Liver (tissue), 8 donors: ENCODE measurements at regions not wholly inside any gene's neighbourhood (a gene's known extent, or its start where the extent isn't known, plus 50 kb on each side); places are given as distances from the start of the nearest gene placed in this dataset.
"Not testable (repeated sequence)": the region's sequence is repeated elsewhere in the genome, so short reads cannot be mapped to it uniquely, and the experiment has no call there.

ENCODE experiments used
- DNase-seq: peaks from one replicate; pipeline ENCODE4 v3.0.0-alpha.2; 2017; ENCODE audit warnings: low spot score
- H3K27ac ChIP-seq, 2 donors: one replicate each; pipeline ENCODE4 v1.7.0; 2013; ENCODE audit warnings: inconsistent platforms in 2 of 2, low read length in 2 of 2, control low read depth in 1 of 2, low read depth in 1 of 2, mild to moderate bottlenecking in 1 of 2
- H3K27me3 ChIP-seq, 4 donors: one replicate each; pipeline versions ENCODE4 v1.6.1 to v1.7.0; 2013; ENCODE audit warnings: low read length in 3 of 4, inconsistent platforms in 1 of 4, mild to moderate bottlenecking in 1 of 4, moderate library complexity in 1 of 4; ENCODE audit not compliant: control insufficient read depth in 4 of 4, insufficient read depth in 4 of 4
- H3K36me3 ChIP-seq, 4 donors: one replicate each; pipeline versions ENCODE4 v1.6.1 to v1.7.0; 2013; ENCODE audit warnings: low read length in 3 of 4, mild to moderate bottlenecking in 3 of 4, low read depth in 1 of 4, moderate library complexity in 1 of 4; ENCODE audit not compliant: control insufficient read depth in 4 of 4, insufficient read depth in 3 of 4
- H3K4me1 ChIP-seq, 4 donors: one replicate each; pipeline versions ENCODE4 v1.6.1 to v1.7.0; 2013; ENCODE audit warnings: low read length in 3 of 4, mild to moderate bottlenecking in 3 of 4, moderate library complexity in 1 of 4; ENCODE audit not compliant: control insufficient read depth in 4 of 4, insufficient read depth in 4 of 4
- H3K4me3 ChIP-seq, 3 donors: one replicate each; pipeline versions ENCODE4 v1.6.1 to v1.7.0; 2013; ENCODE audit warnings: low read length in 3 of 3, control low read depth in 1 of 3, low read depth in 1 of 3, mild to moderate bottlenecking in 1 of 3
- H3K9ac ChIP-seq, 2 donors: one replicate each; pipeline ENCODE4 v1.7.0; 2013; ENCODE audit warnings: low read length in 2 of 2, mild to moderate bottlenecking in 2 of 2, moderate library complexity in 2 of 2, control low read depth in 1 of 2, low read depth in 1 of 2
- H3K9me3 ChIP-seq, 4 donors: one replicate each; pipeline versions ENCODE4 v1.6.1 to v1.7.0; 2013; ENCODE audit warnings: low read length in 3 of 4; ENCODE audit not compliant: control insufficient read depth in 4 of 4
- ATF3 ChIP-seq: IDR thresholded peaks from 2 replicates; pipeline ENCODE4 v1.6.1; 2016; ENCODE audit warnings: antibody characterized with exemption
- CTCF ChIP-seq: fragments of 150-350 bp; IDR thresholded peaks from 2 replicates; pipeline ENCODE4 v1.5.1; 2017; ENCODE audit warnings: improper control_type of control experiment, low read depth, low read length; ENCODE audit not compliant: missing input control
- EGR1 ChIP-seq, 2 donors: IDR thresholded peaks; 2 replicates each; pipeline ENCODE4 v1.6.1; 2016 to 2018; ENCODE audit warnings: antibody characterized with exemption in 2 of 2, low read depth in 2 of 2
- FOXA1 ChIP-seq: IDR thresholded peaks from 2 replicates; pipeline ENCODE4 v1.6.1; 2016; ENCODE audit warnings: antibody characterized with exemption
- FOXA2 ChIP-seq: IDR thresholded peaks from 2 replicates; pipeline ENCODE4 v1.6.1; 2016; ENCODE audit warnings: antibody characterized with exemption
- GABPA ChIP-seq, 2 donors: IDR thresholded peaks in 1 of 2; conservative IDR thresholded peaks in 1 of 2; 2 replicates each; pipeline ENCODE4 v1.6.1; 2016; ENCODE audit warnings: antibody characterized with exemption in 2 of 2, mild to moderate bottlenecking in 1 of 2, moderate library complexity in 1 of 2
- HNF4A ChIP-seq, 2 donors: conservative IDR thresholded peaks; 2 replicates each; pipeline ENCODE4 v1.6.1; 2016; ENCODE audit warnings: antibody characterized with exemption in 2 of 2, mild to moderate bottlenecking in 2 of 2
- HNF4G ChIP-seq: IDR thresholded peaks from 2 replicates; pipeline ENCODE4 v1.6.1; 2016; ENCODE audit warnings: antibody characterized with exemption
- JUND ChIP-seq, 2 donors: IDR thresholded peaks; 2 replicates each; pipeline ENCODE4 v1.6.1; 2016; ENCODE audit warnings: antibody characterized with exemption in 2 of 2
- MAX ChIP-seq: IDR thresholded peaks from 2 replicates; pipeline ENCODE4 v1.6.1; 2016; ENCODE audit warnings: antibody characterized with exemption
- NR2F2 ChIP-seq: IDR thresholded peaks from 2 replicates; pipeline ENCODE4 v1.6.1; 2016; ENCODE audit warnings: antibody characterized with exemption
- RAD21 ChIP-seq, 2 donors: IDR thresholded peaks; 2 replicates each; pipeline ENCODE4 v1.6.1; 2016; ENCODE audit warnings: antibody characterized with exemption in 2 of 2, mild to moderate bottlenecking in 2 of 2
- REST ChIP-seq: IDR thresholded peaks from 2 replicates; pipeline ENCODE4 v1.6.1; 2016; ENCODE audit warnings: antibody characterized with exemption, mild to moderate bottlenecking
- RXRA ChIP-seq, 2 donors: IDR thresholded peaks; 2 replicates each; pipeline ENCODE4 v1.6.1; 2017 to 2018; ENCODE audit warnings: antibody characterized with exemption in 2 of 2, mild to moderate bottlenecking in 1 of 2
- SP1 ChIP-seq: IDR thresholded peaks from 2 replicates; pipeline ENCODE4 v1.6.1; 2018; ENCODE audit warnings: antibody characterized with exemption, mild to moderate bottlenecking
- TAF1 ChIP-seq: conservative IDR thresholded peaks from 2 replicates; pipeline ENCODE4 v1.6.1; 2016; ENCODE audit warnings: antibody characterized with exemption, mild to moderate bottlenecking
- YY1 ChIP-seq: IDR thresholded peaks from 2 replicates; pipeline ENCODE4 v1.6.1; 2016; ENCODE audit warnings: antibody characterized with exemption, mild to moderate bottlenecking
- ZBTB33 ChIP-seq: IDR thresholded peaks from 2 replicates; pipeline ENCODE4 v1.6.1; 2016; ENCODE audit warnings: antibody characterized with exemption
- WGBS: extraction: QIAGEN DNeasy Blood & Tissue Kit; methylation state at CpG from one replicate; pipeline ENCODE4 v1.1.7; 2013; 5-methylcytosine and 5-hydroxymethylcytosine counted together
- donor health status: healthy.
- donor health status: healthy.
- donor health status: healthy.
- donor health status: healthy.
- donor health status: healthy.

GRCh38 chr6:15816661-15817060 lies 153.8 kb upstream of the DTNBP1 start:
- 86% methylated on average over 2 of the region's 2 CpGs for WGBS
- Histone ChIP-seq H3K27me3 (no peaks in the 10 kb centered on the region), H3K27ac (no peak overlapping the region), H3K9ac (no peak overlapping the region), H3K4me3 (no peak overlapping the region), H3K9me3 (no peaks in the 10 kb centered on the region), H3K36me3 (no peaks in the 10 kb centered on the region), H3K4me1 (no peaks in the 10 kb centered on the region)
- TF ChIP-seq FOXA1 (no peak), RXRA (IDR thresholded peaks at IDR 0.05) (no peak), NR2F2 (no peak), YY1 (no peak), TAF1 (no peak), JUND (IDR thresholded peaks at IDR 0.05) (no peak), HNF4A (conservative IDR thresholded peaks at IDR 0.05) (no peak), RAD21 (IDR thresholded peaks at IDR 0.05) (no peak), GABPA (IDR thresholded peaks at IDR 0.05 in 1 of 2, conservative IDR thresholded peaks at IDR 0.05 in 1 of 2) (no peak), HNF4G (no peak), SP1 (no peak), ZBTB33 (no peak), EGR1 (IDR thresholded peaks at IDR 0.05; ENCODE audit: low read depth in 2 of 2) (no peak), MAX (no peak), FOXA2 (no peak), ATF3 (no peak), CTCF (no peak), REST (no peak)
- no peak for DNase-seq

- not testable (repeated sequence) for H3K4me1 ChIP-seq, H3K36me3 ChIP-seq, H3K27ac ChIP-seq, H3K9me3 ChIP-seq, H3K27me3 ChIP-seq, H3K4me3 ChIP-seq, H3K9ac ChIP-seq, DNase-seq
- WGBS, result 65% methylated on average over 5 of the region's 5 CpGs
These were observed 150.9 kb upstream of the DTNBP1 start for GRCh38 chr6:15813698-15814097.
